SK-N-SH treated with all-trans-retinoic acid at 6 μM for 48 hours (cell line): ENCODE measurements at regions not wholly inside any gene's neighbourhood (a gene's known extent, or its start where the extent isn't known, plus 50 kb on each side); places are given as distances from the start of the nearest gene placed in this dataset.

ENCODE experiments used
- ATAC-seq: fragments of 200-7000 bp; cut with Tn5 transposase; 3 replicates; pipeline ENCODE4 v1.9.1; 2020; ENCODE audit warnings: mild to moderate bottlenecking, moderate library complexity
- ARNTL ChIP-seq: fragments of 450-650 bp; formaldehyde crosslinking; IDR thresholded peaks from 2 replicates; pipeline ENCODE4 v1.5.0; 2020; ENCODE audit warnings: low read depth, mild to moderate bottlenecking, moderate library complexity, borderline replicate concordance
- BACH2 ChIP-seq: fragments of 250-450 bp; sonication (Bioruptor Pico); IDR thresholded peaks from 2 replicates; pipeline ENCODE4 v1.9.0; 2021; ENCODE audit warnings: mild to moderate bottlenecking, borderline replicate concordance
- CSDC2 ChIP-seq: fragments of 250-450 bp; sonication (Bioruptor Pico); IDR thresholded peaks from 2 replicates; pipeline ENCODE4 v1.5.0; 2020; ENCODE audit warnings: mild to moderate bottlenecking, moderate library complexity
- ESRRG ChIP-seq: fragments of 250-450 bp; sonication (Bioruptor Pico); IDR thresholded peaks from 2 replicates; pipeline ENCODE4 v1.6.1; 2021; ENCODE audit warnings: mild to moderate bottlenecking
- GLIS3 ChIP-seq: fragments of 250-450 bp; sonication (Bioruptor Pico); IDR thresholded peaks from 2 replicates; pipeline ENCODE4 v1.5.0; 2020; ENCODE audit warnings: mild to moderate bottlenecking, moderate library complexity
- ISL1 ChIP-seq: fragments of 250-450 bp; sonication (Bioruptor Pico); IDR thresholded peaks from 2 replicates; pipeline ENCODE4 v2.1.2; 2022; ENCODE audit warnings: mild to moderate bottlenecking, moderate library complexity
- OSR1 ChIP-seq: fragments of 250-450 bp; sonication (Bioruptor Pico); IDR thresholded peaks from 2 replicates; pipeline ENCODE4 v1.8.0; 2022; ENCODE audit warnings: moderate library complexity, mild to moderate bottlenecking, inconsistent platforms
- RARB ChIP-seq: fragments of 250-450 bp; sonication (Bioruptor Pico); IDR thresholded peaks from 2 replicates; pipeline ENCODE4 v1.8.0; 2021; ENCODE audit warnings: mild to moderate bottlenecking, moderate library complexity
- SNAI2 ChIP-seq: fragments of 250-450 bp; sonication (Bioruptor Pico); IDR thresholded peaks from 2 replicates; pipeline ENCODE4 v1.5.0; 2020; ENCODE audit warnings: mild to moderate bottlenecking, moderate library complexity
- TCF4 ChIP-seq: fragments of 250-450 bp; sonication (Bioruptor Pico); IDR thresholded peaks from 2 replicates; pipeline ENCODE4 v1.8.0; 2021; ENCODE audit warnings: mild to moderate bottlenecking, moderate library complexity, borderline replicate concordance
- TOX ChIP-seq: fragments of 250-450 bp; sonication (Bioruptor Pico); IDR thresholded peaks from 2 replicates; pipeline ENCODE4 v1.8.0; 2021; ENCODE audit warnings: mild to moderate bottlenecking, moderate library complexity, borderline replicate concordance
- ZFP3 ChIP-seq: fragments of 250-450 bp; sonication (Bioruptor Pico); IDR thresholded peaks from 2 replicates; pipeline ENCODE4 v1.5.0; 2020; ENCODE audit warnings: mild to moderate bottlenecking, moderate library complexity
- ZFP30 ChIP-seq: fragments of 450-650 bp; formaldehyde crosslinking; IDR thresholded peaks from 2 replicates; pipeline ENCODE4 v1.5.0; 2022; ENCODE audit warnings: mild to moderate bottlenecking, moderate library complexity
- ZNF565 ChIP-seq: fragments of 450-650 bp; formaldehyde crosslinking; conservative IDR thresholded peaks from 2 replicates; pipeline ENCODE4 v1.5.0; 2020; ENCODE audit warnings: low read depth, mild to moderate bottlenecking, moderate library complexity
- ZNF70 ChIP-seq: fragments of 450-650 bp; formaldehyde crosslinking; IDR thresholded peaks from 2 replicates; pipeline ENCODE4 v1.5.0; 2020; ENCODE audit warnings: mild to moderate bottlenecking, moderate library complexity
- ZNF8 ChIP-seq: fragments of 450-650 bp; formaldehyde crosslinking; IDR thresholded peaks from 2 replicates; pipeline ENCODE4 v1.5.0; 2020; ENCODE audit warnings: mild to moderate bottlenecking, moderate library complexity
- TF ChIP-seq, protein P1 (sequence below): fragments of 250-450 bp; sonication (Bioruptor Pico); IDR thresholded peaks from 2 replicates; pipeline ENCODE4 v1.8.0; 2021; ENCODE audit warnings: low read depth, mild to moderate bottlenecking, moderate library complexity, borderline replicate concordance
- TF ChIP-seq, protein P2 (sequence below): fragments of 250-450 bp; sonication (Bioruptor Pico); IDR thresholded peaks from 2 replicates; pipeline ENCODE4 v1.5.0; 2020; ENCODE audit warnings: mild to moderate bottlenecking, moderate library complexity
- TF ChIP-seq, protein P3 (sequence below): fragments of 250-450 bp; sonication (Bioruptor Pico); IDR thresholded peaks from 2 replicates; pipeline ENCODE4 v1.8.0; 2020; ENCODE audit warnings: mild to moderate bottlenecking, moderate library complexity, borderline replicate concordance
- TF ChIP-seq, protein P4 (sequence below): fragments of 250-450 bp; sonication (Bioruptor Pico); IDR thresholded peaks from 2 replicates; pipeline ENCODE4 v1.5.1; 2020; ENCODE audit warnings: low read depth, mild to moderate bottlenecking, moderate library complexity

DNA sequence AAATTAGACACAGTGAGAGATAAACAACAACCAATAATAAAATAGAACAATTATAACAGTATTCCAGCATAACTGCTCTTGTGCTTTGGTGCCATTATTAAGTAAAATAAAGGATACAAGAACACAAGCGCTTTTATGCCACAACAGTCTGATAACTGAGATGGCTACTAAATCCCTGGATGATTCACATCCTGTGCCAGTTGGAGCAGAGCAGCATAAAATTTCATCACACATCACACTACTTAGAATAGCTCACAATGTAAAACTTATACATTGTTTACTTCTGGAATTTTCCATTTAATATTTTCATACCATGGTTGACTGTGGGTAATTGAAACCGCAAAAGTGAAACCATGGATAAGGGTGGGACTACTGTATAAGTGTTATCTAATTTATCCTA lies 399.9 kb upstream of the CNKSR2 start:
- no peak for ATAC-seq
- TF ChIP-seq ZNF70 (CRISPR knock-in tag), result no peak
- TF ChIP-seq, protein P1, sequence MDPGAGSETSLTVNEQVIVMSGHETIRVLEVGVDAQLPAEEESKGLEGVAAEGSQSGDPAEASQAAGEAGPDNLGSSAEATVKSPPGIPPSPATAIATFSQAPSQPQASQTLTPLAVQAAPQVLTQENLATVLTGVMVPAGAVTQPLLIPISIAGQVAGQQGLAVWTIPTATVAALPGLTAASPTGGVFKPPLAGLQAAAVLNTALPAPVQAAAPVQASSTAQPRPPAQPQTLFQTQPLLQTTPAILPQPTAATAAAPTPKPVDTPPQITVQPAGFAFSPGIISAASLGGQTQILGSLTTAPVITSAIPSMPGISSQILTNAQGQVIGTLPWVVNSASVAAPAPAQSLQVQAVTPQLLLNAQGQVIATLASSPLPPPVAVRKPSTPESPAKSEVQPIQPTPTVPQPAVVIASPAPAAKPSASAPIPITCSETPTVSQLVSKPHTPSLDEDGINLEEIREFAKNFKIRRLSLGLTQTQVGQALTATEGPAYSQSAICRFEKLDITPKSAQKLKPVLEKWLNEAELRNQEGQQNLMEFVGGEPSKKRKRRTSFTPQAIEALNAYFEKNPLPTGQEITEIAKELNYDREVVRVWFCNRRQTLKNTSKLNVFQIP, result no peak
- TF ChIP-seq ZFP30 (CRISPR knock-in tag), result no peak
- TF ChIP-seq ARNTL (CRISPR knock-in tag), result no peak
- no peak for TF ChIP-seq CSDC2 (CRISPR knock-in tag)
- no peak for TF ChIP-seq TCF4 (CRISPR knock-in tag)
- TF ChIP-seq, protein P2, sequence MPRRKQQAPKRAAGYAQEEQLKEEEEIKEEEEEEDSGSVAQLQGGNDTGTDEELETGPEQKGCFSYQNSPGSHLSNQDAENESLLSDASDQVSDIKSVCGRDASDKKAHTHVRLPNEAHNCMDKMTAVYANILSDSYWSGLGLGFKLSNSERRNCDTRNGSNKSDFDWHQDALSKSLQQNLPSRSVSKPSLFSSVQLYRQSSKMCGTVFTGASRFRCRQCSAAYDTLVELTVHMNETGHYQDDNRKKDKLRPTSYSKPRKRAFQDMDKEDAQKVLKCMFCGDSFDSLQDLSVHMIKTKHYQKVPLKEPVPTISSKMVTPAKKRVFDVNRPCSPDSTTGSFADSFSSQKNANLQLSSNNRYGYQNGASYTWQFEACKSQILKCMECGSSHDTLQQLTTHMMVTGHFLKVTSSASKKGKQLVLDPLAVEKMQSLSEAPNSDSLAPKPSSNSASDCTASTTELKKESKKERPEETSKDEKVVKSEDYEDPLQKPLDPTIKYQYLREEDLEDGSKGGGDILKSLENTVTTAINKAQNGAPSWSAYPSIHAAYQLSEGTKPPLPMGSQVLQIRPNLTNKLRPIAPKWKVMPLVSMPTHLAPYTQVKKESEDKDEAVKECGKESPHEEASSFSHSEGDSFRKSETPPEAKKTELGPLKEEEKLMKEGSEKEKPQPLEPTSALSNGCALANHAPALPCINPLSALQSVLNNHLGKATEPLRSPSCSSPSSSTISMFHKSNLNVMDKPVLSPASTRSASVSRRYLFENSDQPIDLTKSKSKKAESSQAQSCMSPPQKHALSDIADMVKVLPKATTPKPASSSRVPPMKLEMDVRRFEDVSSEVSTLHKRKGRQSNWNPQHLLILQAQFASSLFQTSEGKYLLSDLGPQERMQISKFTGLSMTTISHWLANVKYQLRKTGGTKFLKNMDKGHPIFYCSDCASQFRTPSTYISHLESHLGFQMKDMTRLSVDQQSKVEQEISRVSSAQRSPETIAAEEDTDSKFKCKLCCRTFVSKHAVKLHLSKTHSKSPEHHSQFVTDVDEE (CRISPR knock-in tag), result no peak
- TF ChIP-seq SNAI2, result no peak
- TF ChIP-seq RARB (CRISPR knock-in tag), result no peak
- no peak for TF ChIP-seq ZNF565 (CRISPR knock-in tag)
- TF ChIP-seq OSR1 (CRISPR knock-in tag), result no peak
- TF ChIP-seq BACH2 (CRISPR knock-in tag), result no peak

DNA sequence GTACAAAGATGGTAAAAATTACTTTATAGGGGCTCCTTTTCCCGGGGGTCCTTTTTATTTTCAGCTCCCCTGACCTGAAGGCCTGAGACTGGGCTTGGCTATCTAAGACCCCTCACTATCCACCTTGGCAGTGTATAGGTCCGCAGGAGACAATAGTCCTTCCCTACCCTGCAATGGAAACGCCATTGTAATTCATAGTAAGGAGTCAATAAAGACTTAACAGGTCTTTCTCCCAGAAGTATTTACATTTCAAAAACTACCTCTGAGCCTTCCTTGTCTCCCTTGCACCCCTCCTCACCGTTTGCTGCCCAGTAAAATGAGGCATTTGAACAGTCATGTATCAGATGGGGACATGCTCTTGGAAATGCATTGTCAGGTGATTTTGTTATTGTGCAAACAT lies 401.2 kb upstream of the CNKSR2 start:
- ATAC-seq, result no peak
- no peak for TF ChIP-seq TOX (CRISPR knock-in tag)
- TF ChIP-seq, protein P2 (CRISPR knock-in tag), result no peak
- TF ChIP-seq ISL1 (CRISPR knock-in tag), result no peak
- no peak for TF ChIP-seq BACH2 (CRISPR knock-in tag)
- TF ChIP-seq RARB (CRISPR knock-in tag), result no peak
- no peak for TF ChIP-seq ZFP30 (CRISPR knock-in tag)
- no peak for TF ChIP-seq TCF4 (CRISPR knock-in tag)
- TF ChIP-seq ARNTL (CRISPR knock-in tag), result no peak
- TF ChIP-seq, protein P1, result no peak
- no peak for TF ChIP-seq GLIS3 (CRISPR knock-in tag)
- TF ChIP-seq ZFP3, result no peak
- TF ChIP-seq OSR1 (CRISPR knock-in tag), result no peak

DNA sequence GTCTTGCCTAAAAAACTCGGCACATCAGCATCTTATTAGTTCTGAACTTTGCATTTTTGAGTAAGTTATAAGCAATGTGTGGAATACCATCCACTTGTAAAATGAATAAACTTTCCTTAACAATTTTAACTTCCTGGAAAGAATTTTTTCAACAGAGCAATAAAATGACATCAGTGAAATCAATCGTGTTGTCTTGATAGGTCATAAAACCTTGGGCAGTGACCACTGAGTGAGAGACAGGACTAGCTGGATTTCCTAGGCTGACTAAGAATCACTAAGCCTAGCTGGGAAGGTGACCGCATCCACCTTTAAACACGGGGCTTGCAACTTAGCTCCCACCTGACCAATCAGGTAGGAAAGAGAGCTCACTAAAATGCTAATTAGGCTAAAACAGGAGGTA lies 403.0 kb upstream of the CNKSR2 start:
- no peak for ATAC-seq
- TF ChIP-seq TOX (CRISPR knock-in tag) (no peak), ZNF565 (CRISPR knock-in tag) (no peak), GLIS3 (CRISPR knock-in tag) (no peak), ESRRG (CRISPR knock-in tag) (no peak), BACH2 (CRISPR knock-in tag) (no peak), ARNTL (CRISPR knock-in tag) (no peak), ISL1 (CRISPR knock-in tag) (no peak), ZNF70 (CRISPR knock-in tag) (no peak), TCF4 (CRISPR knock-in tag) (no peak), ZNF8 (no peak), ZFP30 (CRISPR knock-in tag) (no peak)
- TF ChIP-seq, protein P3, sequence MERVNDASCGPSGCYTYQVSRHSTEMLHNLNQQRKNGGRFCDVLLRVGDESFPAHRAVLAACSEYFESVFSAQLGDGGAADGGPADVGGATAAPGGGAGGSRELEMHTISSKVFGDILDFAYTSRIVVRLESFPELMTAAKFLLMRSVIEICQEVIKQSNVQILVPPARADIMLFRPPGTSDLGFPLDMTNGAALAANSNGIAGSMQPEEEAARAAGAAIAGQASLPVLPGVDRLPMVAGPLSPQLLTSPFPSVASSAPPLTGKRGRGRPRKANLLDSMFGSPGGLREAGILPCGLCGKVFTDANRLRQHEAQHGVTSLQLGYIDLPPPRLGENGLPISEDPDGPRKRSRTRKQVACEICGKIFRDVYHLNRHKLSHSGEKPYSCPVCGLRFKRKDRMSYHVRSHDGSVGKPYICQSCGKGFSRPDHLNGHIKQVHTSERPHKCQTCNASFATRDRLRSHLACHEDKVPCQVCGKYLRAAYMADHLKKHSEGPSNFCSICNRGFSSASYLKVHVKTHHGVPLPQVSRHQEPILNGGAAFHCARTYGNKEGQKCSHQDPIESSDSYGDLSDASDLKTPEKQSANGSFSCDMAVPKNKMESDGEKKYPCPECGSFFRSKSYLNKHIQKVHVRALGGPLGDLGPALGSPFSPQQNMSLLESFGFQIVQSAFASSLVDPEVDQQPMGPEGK (CRISPR knock-in tag), result no peak
- TF ChIP-seq, protein P4, sequence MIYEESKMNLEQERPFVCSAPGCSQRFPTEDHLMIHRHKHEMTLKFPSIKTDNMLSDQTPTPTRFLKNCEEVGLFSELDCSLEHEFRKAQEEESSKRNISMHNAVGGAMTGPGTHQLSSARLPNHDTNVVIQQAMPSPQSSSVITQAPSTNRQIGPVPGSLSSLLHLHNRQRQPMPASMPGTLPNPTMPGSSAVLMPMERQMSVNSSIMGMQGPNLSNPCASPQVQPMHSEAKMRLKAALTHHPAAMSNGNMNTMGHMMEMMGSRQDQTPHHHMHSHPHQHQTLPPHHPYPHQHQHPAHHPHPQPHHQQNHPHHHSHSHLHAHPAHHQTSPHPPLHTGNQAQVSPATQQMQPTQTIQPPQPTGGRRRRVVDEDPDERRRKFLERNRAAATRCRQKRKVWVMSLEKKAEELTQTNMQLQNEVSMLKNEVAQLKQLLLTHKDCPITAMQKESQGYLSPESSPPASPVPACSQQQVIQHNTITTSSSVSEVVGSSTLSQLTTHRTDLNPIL (CRISPR knock-in tag), result no peak
- TF ChIP-seq, protein P2 (CRISPR knock-in tag), result no peak
